Activated CD4-positive, alpha-beta T cell treated with anti-CD3 and anti-CD28 coated beads for 36 hours (primary cell): ENCODE measurements at regions not wholly inside any gene's neighbourhood (a gene's known extent, or its start where the extent isn't known, plus 50 kb on each side); places are given as distances from the start of the nearest gene placed in this dataset.

ENCODE experiments used
- ATAC-seq: fragments of 200-7000 bp; cut with Tn5 transposase; one replicate; pipeline ENCODE4 v1.10.0; 2021; ENCODE audit warnings: mild to moderate bottlenecking, moderate library complexity
- CTCF ChIA-PET: fragments of 350-600 bp; sonication (Branson Sonifier 250); formaldehyde crosslinking; loops from one replicate; lab custom pipeline; 2021; ENCODE audit warnings: antibody characterized with exemption; lab: Charles Lee
- POLR2A ChIA-PET: fragments of 350-600 bp; sonication (Branson Sonifier 250); formaldehyde crosslinking; loops from one replicate; lab custom pipeline; 2021; ENCODE audit warnings: antibody characterized with exemption, inconsistent platforms; lab: Charles Lee
- DNase-seq: peaks from one replicate; pipeline ENCODE4 v3.0.0-alpha.2; 2020
- H3K27ac Mint-ChIP-seq: one replicate; pipeline ENCODE4 v1.8.0; 2021; ENCODE audit warnings: mixed read lengths
- H3K27me3 Mint-ChIP-seq: one replicate; pipeline ENCODE4 v1.8.0; 2021; ENCODE audit warnings: mixed read lengths
- H3K36me3 Mint-ChIP-seq: one replicate; pipeline ENCODE4 v1.8.0; 2021; ENCODE audit warnings: low read depth, mixed read lengths
- H3K4me1 Mint-ChIP-seq: one replicate; pipeline ENCODE4 v1.8.0; 2021; ENCODE audit warnings: mixed read lengths
- H3K4me3 Mint-ChIP-seq: one replicate; pipeline ENCODE4 v1.8.0; 2021; ENCODE audit warnings: mild to moderate bottlenecking, moderate library complexity, mixed read lengths
- H3K9me3 Mint-ChIP-seq: one replicate; pipeline ENCODE4 v1.8.0; 2021; ENCODE audit warnings: low read depth, mixed read lengths
- intact Hi-C, 2 experiments: fragments of 100-400 bp; cut with DNase I in 1 of 2; cut with micrococcal nuclease in 1 of 2; formaldehyde crosslinking; loops; one replicate each; pipeline versions ENCODE4 v1.14.2 to v1.15.1; 2022 to 2024; cut with DNase I, micrococcal nuclease

- POLR2A ChIA-PET: no interaction called here
- CTCF ChIA-PET: no interaction called here
- H3K4me1 Mint-ChIP-seq: no peaks in the 10 kb centered on the region
- peaks cover 34% of the 10 kb centered on the region for H3K27me3 Mint-ChIP-seq
- ATAC-seq (no peak), DNase-seq (no peak)
- no peak overlapping the region for H3K27ac Mint-ChIP-seq
- intact Hi-C loops: no loop called here
- H3K9me3 Mint-ChIP-seq: peaks cover 3% of the 10 kb centered on the region
- no peaks in the 10 kb centered on the region for H3K36me3 Mint-ChIP-seq
- H3K4me3 Mint-ChIP-seq: no peak overlapping the region
Observed at GRCh38 chr15:100753503-100753902, 126.1 kb upstream of the ALDH1A3 start.

GRCh38 chr15:100757661-100758060 is 122.0 kb upstream of the ALDH1A3 start:
- H3K27ac Mint-ChIP-seq: no peak overlapping the region
- H3K4me3 Mint-ChIP-seq: no peak overlapping the region
- H3K9me3 Mint-ChIP-seq: no peaks in the 10 kb centered on the region
- DNase-seq (no peak), ATAC-seq (no peak)
- H3K4me1 Mint-ChIP-seq: no peaks in the 10 kb centered on the region
- ChIA-PET POLR2A (no interaction called here), CTCF (interaction anchor here (1.2 to 1.3 kb wide), 2 partner anchors 12 to 160 kb away, joined by 3 read pairs; no protein-coding TSS in a partner anchor)
- H3K27me3 Mint-ChIP-seq: peaks cover 35% of the 10 kb centered on the region
- intact Hi-C loops: no loop called here
- H3K36me3 Mint-ChIP-seq: no peaks in the 10 kb centered on the region

- intact Hi-C loops: no loop called here
- Mint-ChIP-seq H3K27ac (no peak overlapping the region), H3K27me3 (peaks cover 30% of the 10 kb centered on the region), H3K4me3 (no peak overlapping the region), H3K4me1 (no peaks in the 10 kb centered on the region), H3K36me3 (no peaks in the 10 kb centered on the region), H3K9me3 (no peaks in the 10 kb centered on the region)
- DNase-seq: no peak
- ChIA-PET CTCF (no interaction called here), POLR2A (no interaction called here)
- ATAC-seq: no peak
Observed at GRCh38 chr15:100758555-100758954, 121.1 kb upstream of the ALDH1A3 start.

GRCh38 chr15:100759106-100759505 is 120.5 kb upstream of the ALDH1A3 start:
- intact Hi-C loops: no loop called here
- ChIA-PET POLR2A (no interaction called here), CTCF (no interaction called here)
- Mint-ChIP-seq H3K4me3 (no peak overlapping the region), H3K27ac (no peak overlapping the region), H3K9me3 (no peaks in the 10 kb centered on the region), H3K27me3 (peaks cover 26% of the 10 kb centered on the region), H3K4me1 (no peaks in the 10 kb centered on the region), H3K36me3 (no peaks in the 10 kb centered on the region)
- DNase-seq (no peak), ATAC-seq (no peak)

- Mint-ChIP-seq H3K27ac (no peak overlapping the region), H3K9me3 (no peaks in the 10 kb centered on the region), H3K4me1 (no peaks in the 10 kb centered on the region), H3K36me3 (no peaks in the 10 kb centered on the region), H3K27me3 (peaks cover 22% of the 10 kb centered on the region), H3K4me3 (no peak overlapping the region)
- ATAC-seq (peak; percentile 70), DNase-seq (no peak)
- CTCF ChIA-PET: interaction anchor here (0.9 to 1.3 kb wide), 2 partner anchors 156 to 249 kb away, joined by 4 read pairs; no protein-coding TSS in a partner anchor
- intact Hi-C loops: no loop called here
- POLR2A ChIA-PET: no interaction called here
Observed at GRCh38 chr15:100759698-100760356, 119.8 kb upstream of the ALDH1A3 start.

GRCh38 chr15:100760357-100760903 is 119.2 kb upstream of the ALDH1A3 start:
- H3K9me3 Mint-ChIP-seq: no peaks in the 10 kb centered on the region
- no peak overlapping the region for H3K4me3 Mint-ChIP-seq
- intact Hi-C loops: no loop called here
- no peaks in the 10 kb centered on the region for H3K4me1 Mint-ChIP-seq
- ChIA-PET POLR2A (no interaction called here), CTCF (interaction anchor here (0.9 to 1.3 kb wide), 2 partner anchors 156 to 248 kb away, joined by 4 read pairs; no protein-coding TSS in a partner anchor)
- no peak for DNase-seq
- H3K36me3 Mint-ChIP-seq: no peaks in the 10 kb centered on the region
- no peak for ATAC-seq
- H3K27ac Mint-ChIP-seq: no peak overlapping the region
- H3K27me3 Mint-ChIP-seq: peaks cover 20% of the 10 kb centered on the region

GRCh38 chr15:100761290-100761935 is 118.2 kb upstream of the ALDH1A3 start:
- POLR2A ChIA-PET: no interaction called here
- intact Hi-C loops: no loop called here
- Mint-ChIP-seq H3K9me3 (no peaks in the 10 kb centered on the region), H3K27me3 (peaks cover 22% of the 10 kb centered on the region), H3K27ac (no peak overlapping the region), H3K4me3 (no peak overlapping the region), H3K36me3 (no peaks in the 10 kb centered on the region), H3K4me1 (no peaks in the 10 kb centered on the region)
- no peak for DNase-seq
- ATAC-seq: no peak
- CTCF ChIA-PET: interaction anchor here (0.6 kb wide), 1 partner anchor 25 kb away, joined by 3 read pairs; no protein-coding TSS in a partner anchor

- no peak overlapping the region for H3K27ac Mint-ChIP-seq
- intact Hi-C loops: no loop called here
- no peak overlapping the region for H3K4me3 Mint-ChIP-seq
- DNase-seq: no peak
- H3K9me3 Mint-ChIP-seq: no peaks in the 10 kb centered on the region
- peaks cover 18% of the 10 kb centered on the region for H3K27me3 Mint-ChIP-seq
- H3K4me1 Mint-ChIP-seq: no peaks in the 10 kb centered on the region
- ATAC-seq: no peak
- ChIA-PET CTCF (interaction anchor here (1.4 kb wide), 1 partner anchor 111 kb away, joined by 3 read pairs; no protein-coding TSS in a partner anchor), POLR2A (interaction anchor here (0.6 kb wide), 1 partner anchor 144 kb away, joined by 3 read pairs; no protein-coding TSS in a partner anchor)
- H3K36me3 Mint-ChIP-seq: no peaks in the 10 kb centered on the region
Observed at GRCh38 chr15:100762289-100762688, 117.3 kb upstream of the ALDH1A3 start.

GRCh38 chr15:100762913-100763834 is 116.5 kb upstream of the ALDH1A3 start:
- no peaks in the 10 kb centered on the region for H3K36me3 Mint-ChIP-seq
- H3K9me3 Mint-ChIP-seq: no peaks in the 10 kb centered on the region
- no peak overlapping the region for H3K4me3 Mint-ChIP-seq
- no peaks in the 10 kb centered on the region for H3K4me1 Mint-ChIP-seq
- H3K27me3 Mint-ChIP-seq: peaks cover 16% of the 10 kb centered on the region
- ChIA-PET POLR2A (interaction anchor here (0.6 kb wide), 1 partner anchor 145 kb away, joined by 3 read pairs; no protein-coding TSS in a partner anchor), CTCF (interaction anchor here (0.7 to 1.4 kb wide), 2 partner anchors 110 to 1431 kb away, joined by 3 read pairs; no protein-coding TSS in a partner anchor)
- intact Hi-C loops: no loop called here
- H3K27ac Mint-ChIP-seq: no peak overlapping the region
- DNase-seq (no peak), ATAC-seq (no peak)

GRCh38 chr15:100763835-100764750 is 115.5 kb upstream of the ALDH1A3 start:
- Mint-ChIP-seq H3K27ac (no peak overlapping the region), H3K4me1 (no peaks in the 10 kb centered on the region), H3K4me3 (no peak overlapping the region), H3K27me3 (peaks cover 15% of the 10 kb centered on the region), H3K9me3 (no peaks in the 10 kb centered on the region), H3K36me3 (no peaks in the 10 kb centered on the region)
- ATAC-seq (no peak), DNase-seq (no peak)
- CTCF ChIA-PET: interaction anchor here (0.7 to 1.4 kb wide), 2 partner anchors 109 to 1432 kb away, joined by 3 read pairs; no protein-coding TSS in a partner anchor
- intact Hi-C loops: no loop called here
- POLR2A ChIA-PET: no interaction called here
